Naive thymus-derived CD4-positive, alpha-beta T cell (primary cell): ENCODE measurements at regions not wholly inside any gene's neighbourhood (a gene's known extent, or its start where the extent isn't known, plus 50 kb on each side); places are given as distances from the start of the nearest gene placed in this dataset.
A peak's percentile ranks its signal among the peaks of the same experiment; 100 is the strongest.

Experiments
- ATAC-seq: fragments of 150-1000 bp; cut with Tn5 transposase; 2 replicates; pipeline ENCODE4 v1.10.0; 2021; ENCODE audit warnings: mild to moderate bottlenecking, moderate library complexity
- CTCF ChIA-PET: fragments of 350-600 bp; sonication (Branson Sonifier 250); formaldehyde crosslinking; loops from one replicate; lab custom pipeline; 2021; ENCODE audit warnings: antibody characterized with exemption; lab: Charles Lee
- POLR2A ChIA-PET: fragments of 350-600 bp; sonication (Branson Sonifier 250); formaldehyde crosslinking; loops from one replicate; lab custom pipeline; 2021; ENCODE audit warnings: antibody characterized with exemption, inconsistent platforms; lab: Charles Lee
- DNase-seq, 9 donors: peaks; one replicate each; pipeline versions ENCODE4 v3.0.0 to v3.0.0-alpha.2; 2020 to 2022; ENCODE audit warnings: mixed read lengths in 1 of 9
- H3K27ac ChIP-seq: one replicate; pipeline ENCODE4 v1.7.0; 2013; ENCODE audit warnings: mild to moderate bottlenecking, low read depth, low read length, moderate library complexity
- H3K27me3 ChIP-seq, 2 donors: one replicate each; pipeline ENCODE4 v1.7.0; 2013; ENCODE audit warnings: low read length in 2 of 2, mild to moderate bottlenecking in 2 of 2, moderate library complexity in 2 of 2; ENCODE audit not compliant: control insufficient read depth in 2 of 2, insufficient read depth in 2 of 2
- H3K36me3 ChIP-seq, 3 experiments: 1 replicate in 2 of 3; 2 replicates in 1 of 3; pipeline ENCODE4 v1.7.0; 2013; ENCODE audit warnings: low read length in 3 of 3, mild to moderate bottlenecking in 3 of 3, moderate library complexity in 1 of 3; ENCODE audit not compliant: insufficient read depth in 3 of 3, control insufficient read depth in 2 of 3
- H3K4me1 ChIP-seq, 2 donors: one replicate each; pipeline ENCODE4 v1.7.0; 2013; ENCODE audit warnings: low read length in 2 of 2, mild to moderate bottlenecking in 2 of 2, moderate library complexity in 1 of 2; ENCODE audit not compliant: control insufficient read depth in 2 of 2, insufficient read depth in 2 of 2
- H3K4me3 ChIP-seq: 2 replicates; pipeline ENCODE4 v1.7.0; 2013; ENCODE audit warnings: mild to moderate bottlenecking, low read length
- H3K9me3 ChIP-seq, 3 experiments: 1 replicate in 2 of 3; 2 replicates in 1 of 3; pipeline ENCODE4 v1.7.0; 2013; ENCODE audit warnings: low read length in 3 of 3; ENCODE audit not compliant: control insufficient read depth in 2 of 3
- H3K27ac Mint-ChIP-seq, 9 donors: one replicate each; pipeline ENCODE4 v1.8.0; 2020 to 2022; ENCODE audit warnings: mixed read lengths in 9 of 9, mild to moderate bottlenecking in 8 of 9, moderate library complexity in 5 of 9, inconsistent platforms in 2 of 9
- H3K27me3 Mint-ChIP-seq, 5 donors: one replicate each; pipeline ENCODE4 v1.8.0; 2021 to 2022; ENCODE audit warnings: mixed read lengths in 5 of 5, mild to moderate bottlenecking in 1 of 5
- H3K36me3 Mint-ChIP-seq, 5 donors: one replicate each; pipeline ENCODE4 v1.8.0; 2020 to 2022; ENCODE audit warnings: mixed read lengths in 5 of 5, mild to moderate bottlenecking in 3 of 5, inconsistent platforms in 1 of 5
- H3K4me1 Mint-ChIP-seq, 7 donors: one replicate each; pipeline ENCODE4 v1.8.0; 2020 to 2022; ENCODE audit warnings: mixed read lengths in 7 of 7, mild to moderate bottlenecking in 3 of 7, inconsistent platforms in 1 of 7
- H3K4me3 Mint-ChIP-seq, 10 donors: one replicate each; pipeline ENCODE4 v1.8.0; 2020 to 2022; ENCODE audit warnings: mild to moderate bottlenecking in 10 of 10, mixed read lengths in 10 of 10, moderate library complexity in 6 of 10, inconsistent platforms in 2 of 10
- H3K9me3 Mint-ChIP-seq, 11 donors: one replicate each; pipeline ENCODE4 v1.8.0; 2020 to 2022; ENCODE audit warnings: mixed read lengths in 11 of 11, mild to moderate bottlenecking in 4 of 11, inconsistent platforms in 1 of 11, moderate library complexity in 1 of 11
- intact Hi-C, 2 donors: fragments of 100-400 bp; cut with micrococcal nuclease; formaldehyde crosslinking; loops; one replicate each; pipeline ENCODE4 v1.15.1; 2023

- Histone ChIP-seq H3K27me3 (no peaks in the 10 kb centered on the region), H3K4me1 (peaks cover 0 to 4% of the 10 kb centered on the region in 2 donors), H3K36me3 (no peaks in the 10 kb centered on the region), H3K9me3 (no peaks in the 10 kb centered on the region), H3K27ac (no peak overlapping the region), H3K4me3 (no peak overlapping the region)
- Mint-ChIP-seq H3K36me3 (peaks cover 0 to 14% (median 0%) of the 10 kb centered on the region in 5 donors), H3K27ac (peak overlapping the region in 2 of 9 donors; percentile 37 to 68), H3K9me3 (peaks cover 2 to 16% (median 5%) of the 10 kb centered on the region in 11 donors), H3K4me1 (peaks cover 11 to 29% (median 28%) of the 10 kb centered on the region in 7 donors), H3K27me3 (no peaks in the 10 kb centered on the region), H3K4me3 (no peak overlapping the region)
- CTCF ChIA-PET: interaction anchor here (0.5 to 1.2 kb wide), 3 partner anchors 83 to 813 kb away, joined by 3 to 6 read pairs (median 4); partner anchors contain the start of gene FUT8
- DNase-seq (peak in 1 of 9 donors; percentile 14), ATAC-seq (no peak)
- POLR2A ChIA-PET: interaction anchor here (0.6 kb wide), 1 partner anchor 26 kb away, joined by 3 read pairs; no protein-coding TSS in a partner anchor
- intact Hi-C loops: no loop called here
These were observed 153.5 kb upstream of the MAX start for GRCh38 chr14:65255583-65256461.

- no peak for DNase-seq
- H3K9me3 ChIP-seq: no peaks in the 10 kb centered on the region
- H3K27me3 Mint-ChIP-seq: no peaks in the 10 kb centered on the region
- H3K27ac Mint-ChIP-seq: no peak overlapping the region
- no peak overlapping the region for H3K4me3 Mint-ChIP-seq
- POLR2A ChIA-PET: no interaction called here
- H3K36me3 ChIP-seq: no peaks in the 10 kb centered on the region
- peaks cover 4 to 24% (median 10%) of the 10 kb centered on the region in 11 donors for H3K9me3 Mint-ChIP-seq
- H3K4me1 ChIP-seq: peaks cover 0 to 4% of the 10 kb centered on the region in 2 donors
- no peak for ATAC-seq
- CTCF ChIA-PET: interaction anchor here (0.8 kb wide), 1 partner anchor 812 kb away, joined by 3 read pairs; no protein-coding TSS in a partner anchor
- H3K27ac ChIP-seq: no peak overlapping the region
- no peaks in the 10 kb centered on the region for H3K27me3 ChIP-seq
- intact Hi-C loops: no loop called here
- H3K36me3 Mint-ChIP-seq: peaks cover 0 to 20% (median 5%) of the 10 kb centered on the region in 5 donors
- peaks cover 11 to 29% (median 28%) of the 10 kb centered on the region in 7 donors for H3K4me1 Mint-ChIP-seq
- no peak overlapping the region for H3K4me3 ChIP-seq
These were observed 154.4 kb upstream of the MAX start for GRCh38 chr14:65256714-65257113.

GRCh38 chr14:65257425-65257824 is 155.1 kb upstream of the FUT8 start:
- intact Hi-C loops: no loop called here
- Mint-ChIP-seq H3K27ac (peak overlapping the region in 1 of 9 donors; percentile 34), H3K4me3 (no peak overlapping the region), H3K27me3 (no peaks in the 10 kb centered on the region), H3K4me1 (peaks cover 11 to 29% (median 28%) of the 10 kb centered on the region in 7 donors), H3K36me3 (peaks cover 0 to 20% (median 8%) of the 10 kb centered on the region in 5 donors), H3K9me3 (peaks cover 4 to 29% (median 10%) of the 10 kb centered on the region in 11 donors)
- ChIA-PET POLR2A (no interaction called here), CTCF (interaction anchor here (0.7 to 1.1 kb wide), 2 partner anchors 150 to 421 kb away, joined by 3 to 4 read pairs; no protein-coding TSS in a partner anchor)
- H3K9me3 ChIP-seq: no peaks in the 10 kb centered on the region
- H3K27ac ChIP-seq: no peak overlapping the region
- ATAC-seq: no peak
- DNase-seq: no peak
- no peaks in the 10 kb centered on the region for H3K36me3 ChIP-seq
- H3K4me3 ChIP-seq: no peak overlapping the region
- peaks cover 0 to 4% of the 10 kb centered on the region in 2 donors for H3K4me1 ChIP-seq
- H3K27me3 ChIP-seq: no peaks in the 10 kb centered on the region

- Mint-ChIP-seq H3K27me3 (no peaks in the 10 kb centered on the region), H3K36me3 (peaks cover 0 to 16% (median 8%) of the 10 kb centered on the region in 5 donors), H3K27ac (no peak overlapping the region), H3K4me1 (peaks cover 8 to 25% (median 19%) of the 10 kb centered on the region in 7 donors), H3K9me3 (peaks cover 4 to 29% (median 10%) of the 10 kb centered on the region in 11 donors), H3K4me3 (no peak overlapping the region)
- H3K36me3 ChIP-seq: no peaks in the 10 kb centered on the region
- POLR2A ChIA-PET: interaction anchor here (0.6 kb wide), 1 partner anchor 35 kb away, joined by 3 read pairs; no protein-coding TSS in a partner anchor
- no peaks in the 10 kb centered on the region for H3K27me3 ChIP-seq
- no peak for DNase-seq
- CTCF ChIA-PET: interaction anchor here (0.6 to 1.1 kb wide), 2 partner anchors 77 to 149 kb away, joined by 3 to 4 read pairs; no protein-coding TSS in a partner anchor
- H3K9me3 ChIP-seq: no peaks in the 10 kb centered on the region
- intact Hi-C loops: no loop called here
- H3K4me1 ChIP-seq: peaks cover 0 to 4% of the 10 kb centered on the region in 2 donors
- no peak overlapping the region for H3K27ac ChIP-seq
- ATAC-seq: no peak
- no peak overlapping the region for H3K4me3 ChIP-seq
These were observed 154.1 kb upstream of the FUT8 start for GRCh38 chr14:65258391-65258790.

GRCh38 chr14:65259000-65259399 is 153.5 kb upstream of the FUT8 start:
- peaks cover 4 to 25% (median 17%) of the 10 kb centered on the region in 7 donors for H3K4me1 Mint-ChIP-seq
- Histone ChIP-seq H3K9me3 (no peaks in the 10 kb centered on the region), H3K27me3 (no peaks in the 10 kb centered on the region), H3K4me3 (no peak overlapping the region), H3K4me1 (peaks cover 0 to 4% of the 10 kb centered on the region in 2 donors), H3K27ac (no peak overlapping the region), H3K36me3 (no peaks in the 10 kb centered on the region)
- no peak overlapping the region for H3K4me3 Mint-ChIP-seq
- H3K9me3 Mint-ChIP-seq: peaks cover 4 to 29% (median 10%) of the 10 kb centered on the region in 11 donors
- intact Hi-C loops: no loop called here
- H3K36me3 Mint-ChIP-seq: peaks cover 0 to 15% (median 8%) of the 10 kb centered on the region in 5 donors
- peak overlapping the region in 1 of 9 donors; percentile 41 for H3K27ac Mint-ChIP-seq
- CTCF ChIA-PET: no interaction called here
- H3K27me3 Mint-ChIP-seq: no peaks in the 10 kb centered on the region
- POLR2A ChIA-PET: interaction anchor here (0.6 to 1.0 kb wide), 2 partner anchors 10 to 35 kb away, joined by 3 to 4 read pairs; no protein-coding TSS in a partner anchor
- ATAC-seq (no peak), DNase-seq (no peak)

GRCh38 chr14:65260786-65261185 is 151.7 kb upstream of the FUT8 start:
- H3K9me3 ChIP-seq: no peaks in the 10 kb centered on the region
- no peak for DNase-seq
- Mint-ChIP-seq H3K4me3 (no peak overlapping the region), H3K36me3 (peaks cover 0 to 15% (median 8%) of the 10 kb centered on the region in 5 donors), H3K4me1 (peaks cover 4 to 14% (median 7%) of the 10 kb centered on the region in 7 donors), H3K27me3 (no peaks in the 10 kb centered on the region), H3K27ac (no peak overlapping the region), H3K9me3 (peaks cover 4 to 29% (median 10%) of the 10 kb centered on the region in 11 donors)
- ATAC-seq: no peak
- ChIA-PET CTCF (no interaction called here), POLR2A (no interaction called here)
- no peaks in the 10 kb centered on the region for H3K36me3 ChIP-seq
- H3K27ac ChIP-seq: no peak overlapping the region
- intact Hi-C loops: no loop called here
- H3K4me1 ChIP-seq: peaks cover 0 to 4% of the 10 kb centered on the region in 2 donors
- H3K27me3 ChIP-seq: no peaks in the 10 kb centered on the region
- no peak overlapping the region for H3K4me3 ChIP-seq
